Esophagus squamous epithelium (tissue), 4 donors: ENCODE measurements at regions not wholly inside any gene's neighbourhood (a gene's known extent, or its start where the extent isn't known, plus 50 kb on each side); places are given as distances from the start of the nearest gene placed in this dataset.

Source experiments
- POLR2A ChIP-seq, 4 donors: fragments of 450-650 bp; IDR thresholded peaks; one replicate each; pipeline ENCODE4 v1.6.1; 2017; ENCODE audit warnings: antibody characterized with exemption in 4 of 4, mild to moderate bottlenecking in 4 of 4, moderate library complexity in 3 of 4
- TF ChIP-seq, protein P1 (sequence below), 6 experiments: fragments of 450-650 bp in 4 of 6; fragments of 200-600 bp in 2 of 6; sonication (generic) in 2 of 6; IDR thresholded peaks; one replicate each; pipeline ENCODE4 v1.5.1; 2016 to 2019; ENCODE audit warnings: antibody characterized with exemption in 6 of 6, mild to moderate bottlenecking in 4 of 6, moderate library complexity in 4 of 6

DNA sequence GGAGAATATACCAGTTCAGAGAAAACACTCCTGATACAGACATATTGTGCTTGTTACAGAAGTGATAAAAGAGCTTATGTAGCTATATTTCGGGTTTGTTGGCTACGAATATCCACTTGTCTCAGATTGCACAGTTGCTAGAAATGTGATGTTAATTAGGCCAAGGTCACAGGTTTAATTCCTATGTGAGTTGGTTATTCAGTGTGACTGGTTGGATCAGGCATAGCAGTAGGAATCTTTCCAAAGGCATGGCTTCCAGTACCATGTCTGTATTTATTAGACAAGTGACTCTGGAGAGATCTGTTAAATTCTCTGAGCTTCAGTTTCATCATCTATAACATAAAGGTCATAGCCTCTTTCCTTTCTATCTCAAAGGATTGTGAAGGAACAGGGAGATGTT lies 152.7 kb upstream of the KITLG start:
- TF ChIP-seq POLR2A (IDR thresholded peaks at IDR 0.05) = no peak
- TF ChIP-seq, protein P1, sequence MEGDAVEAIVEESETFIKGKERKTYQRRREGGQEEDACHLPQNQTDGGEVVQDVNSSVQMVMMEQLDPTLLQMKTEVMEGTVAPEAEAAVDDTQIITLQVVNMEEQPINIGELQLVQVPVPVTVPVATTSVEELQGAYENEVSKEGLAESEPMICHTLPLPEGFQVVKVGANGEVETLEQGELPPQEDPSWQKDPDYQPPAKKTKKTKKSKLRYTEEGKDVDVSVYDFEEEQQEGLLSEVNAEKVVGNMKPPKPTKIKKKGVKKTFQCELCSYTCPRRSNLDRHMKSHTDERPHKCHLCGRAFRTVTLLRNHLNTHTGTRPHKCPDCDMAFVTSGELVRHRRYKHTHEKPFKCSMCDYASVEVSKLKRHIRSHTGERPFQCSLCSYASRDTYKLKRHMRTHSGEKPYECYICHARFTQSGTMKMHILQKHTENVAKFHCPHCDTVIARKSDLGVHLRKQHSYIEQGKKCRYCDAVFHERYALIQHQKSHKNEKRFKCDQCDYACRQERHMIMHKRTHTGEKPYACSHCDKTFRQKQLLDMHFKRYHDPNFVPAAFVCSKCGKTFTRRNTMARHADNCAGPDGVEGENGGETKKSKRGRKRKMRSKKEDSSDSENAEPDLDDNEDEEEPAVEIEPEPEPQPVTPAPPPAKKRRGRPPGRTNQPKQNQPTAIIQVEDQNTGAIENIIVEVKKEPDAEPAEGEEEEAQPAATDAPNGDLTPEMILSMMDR (IDR thresholded peaks at IDR 0.05) = no peak
